PFSK-1 (cell line): ENCODE measurements at regions not wholly inside any gene's neighbourhood (a gene's known extent, or its start where the extent isn't known, plus 50 kb on each side); places are given as distances from the start of the nearest gene placed in this dataset.

Experiments used
- POLR2AphosphoS5 ChIP-seq: IDR thresholded peaks from 2 replicates; pipeline ENCODE4 v1.6.1; 2012; ENCODE audit warnings: low read depth, mild to moderate bottlenecking, control low read depth, low read length, moderate library complexity
- SIN3A ChIP-seq: IDR thresholded peaks from 2 replicates; pipeline ENCODE4 v1.6.1; 2012; ENCODE audit warnings: mild to moderate bottlenecking, low read length, moderate library complexity, borderline replicate concordance; ENCODE audit not compliant: insufficient read depth
- TAF1 ChIP-seq: IDR thresholded peaks from 2 replicates; pipeline ENCODE4 v1.6.1; 2012; ENCODE audit warnings: low read length, control low read depth, borderline replicate concordance; ENCODE audit not compliant: insufficient read depth

GRCh38 chr10:4456279-4456678, 369.7 kb upstream of the AKR1E2 start:
- TF ChIP-seq POLR2AphosphoS5: no peak
- TF ChIP-seq TAF1: no peak
- no peak for TF ChIP-seq SIN3A
